ENCODE measurements at regions not wholly inside any gene's neighbourhood (a gene's known extent, or its start where the extent isn't known, plus 50 kb on each side); places are given as distances from the start of the nearest gene placed in this dataset.

- DNase-seq: no peak
Observed at GRCh38 chr1:219666242-219666641, 53.3 kb upstream of the ZC3H11B start.

GRCh38 chr1:219665089-219665488, 52.2 kb upstream of the ZC3H11B start:
- no peak for DNase-seq

GRCh38 chr1:219664310-219665029, 51.6 kb upstream of the ZC3H11B start:
- DNase-seq: no peak
